ENCODE measurements at regions not wholly inside any gene's neighbourhood (a gene's known extent, or its start where the extent isn't known, plus 50 kb on each side); places are given as distances from the start of the nearest gene placed in this dataset.

- no peaks in the 10 kb centered on the region for H3K36me3 ChIP-seq (ENCODE audit: low read depth)
- H3K4me3 ChIP-seq, result no peak overlapping the region
- intact Hi-C loops (cut with DNase I, micrococcal nuclease), result no loop called here
- TF ChIP-seq CTCF (IDR thresholded peaks at IDR 0.05), result no peak
- no peak for ATAC-seq
- DNase-seq, result no peak
- no peaks in the 10 kb centered on the region for H3K4me1 ChIP-seq (ENCODE audit: low read depth)
- H3K9me3 ChIP-seq, result no peaks in the 10 kb centered on the region
These were observed 549.0 kb downstream of the ZNF804A start for GRCh38 chr2:185147361-185147760.

GRCh38 chr2:185152186-185152585 lies 553.9 kb downstream of the ZNF804A start:
- DNase-seq (no peak), ATAC-seq (no peak)
- Histone ChIP-seq H3K4me3 (no peak overlapping the region), H3K9me3 (no peaks in the 10 kb centered on the region), H3K4me1 (ENCODE audit: low read depth) (no peaks in the 10 kb centered on the region), H3K36me3 (ENCODE audit: low read depth) (no peaks in the 10 kb centered on the region)
- TF ChIP-seq CTCF (IDR thresholded peaks at IDR 0.05), result no peak
- intact Hi-C loops (cut with DNase I, micrococcal nuclease), result no loop called here

- no peaks in the 10 kb centered on the region for H3K4me1 ChIP-seq (ENCODE audit: low read depth)
- no peak for DNase-seq
- TF ChIP-seq CTCF (IDR thresholded peaks at IDR 0.05), result no peak
- ATAC-seq, result no peak
- intact Hi-C loops (cut with DNase I, micrococcal nuclease), result no loop called here
- no peaks in the 10 kb centered on the region for H3K9me3 ChIP-seq
- H3K4me3 ChIP-seq, result no peak overlapping the region
- no peaks in the 10 kb centered on the region for H3K36me3 ChIP-seq (ENCODE audit: low read depth)
These were observed 563.4 kb downstream of the ZNF804A start for GRCh38 chr2:185161701-185162100.

GRCh38 chr2:185174353-185174752 lies 564.3 kb upstream of the FSIP2 start:
- Histone ChIP-seq H3K4me1 (ENCODE audit: low read depth) (no peaks in the 10 kb centered on the region), H3K36me3 (ENCODE audit: low read depth) (no peaks in the 10 kb centered on the region), H3K4me3 (no peak overlapping the region), H3K9me3 (no peaks in the 10 kb centered on the region)
- ATAC-seq (no peak), DNase-seq (no peak)
- intact Hi-C loops (cut with DNase I, micrococcal nuclease), result no loop called here
- TF ChIP-seq CTCF (IDR thresholded peaks at IDR 0.05), result no peak

- no peak for DNase-seq
- no peaks in the 10 kb centered on the region for H3K36me3 ChIP-seq (ENCODE audit: low read depth)
- H3K4me3 ChIP-seq, result no peak overlapping the region
- intact Hi-C loops (cut with DNase I, micrococcal nuclease), result no loop called here
- no peaks in the 10 kb centered on the region for H3K4me1 ChIP-seq (ENCODE audit: low read depth)
- no peak for TF ChIP-seq CTCF (IDR thresholded peaks at IDR 0.05)
- no peaks in the 10 kb centered on the region for H3K9me3 ChIP-seq
- ATAC-seq, result no peak
These were observed 558.9 kb upstream of the FSIP2 start for GRCh38 chr2:185179743-185180142.

GRCh38 chr2:185181901-185182300 lies 556.7 kb upstream of the FSIP2 start:
- no peak for TF ChIP-seq CTCF (IDR thresholded peaks at IDR 0.05)
- no peaks in the 10 kb centered on the region for H3K9me3 ChIP-seq
- H3K4me1 ChIP-seq (ENCODE audit: low read depth), result no peaks in the 10 kb centered on the region
- intact Hi-C loops (cut with DNase I, micrococcal nuclease), result no loop called here
- H3K36me3 ChIP-seq (ENCODE audit: low read depth), result no peaks in the 10 kb centered on the region
- DNase-seq (no peak), ATAC-seq (no peak)
- no peak overlapping the region for H3K4me3 ChIP-seq
